HG03571 (cell line): ENCODE measurements at regions not wholly inside any gene's neighbourhood (a gene's known extent, or its start where the extent isn't known, plus 50 kb on each side); places are given as distances from the start of the nearest gene placed in this dataset.
"Not testable (repeated sequence)": the region's sequence is repeated elsewhere in the genome, so short reads cannot be mapped to it uniquely, and the experiment has no call there.

Experiments used
- ATAC-seq: cut with Tn5 transposase; IDR thresholded peaks from one replicate; pipeline ENCODE4 v1.9.1; 2021; ENCODE audit not compliant: unreplicated experiment

- ATAC-seq, result no peak
These were observed 205.0 kb downstream of the BMP4 start for GRCh38 chr14:53751650-53752049.

- ATAC-seq, result no peak
These were observed 207.9 kb downstream of the BMP4 start for GRCh38 chr14:53748691-53749090.

GRCh38 chr14:53744857-53745256 lies 211.8 kb downstream of the BMP4 start:
- ATAC-seq, result no peak

- ATAC-seq, result no peak
These were observed 213.3 kb downstream of the BMP4 start for GRCh38 chr14:53743371-53743770.

GRCh38 chr14:53742233-53742620 lies 214.4 kb downstream of the BMP4 start:
- ATAC-seq, result no peak

- ATAC-seq, result no peak
These were observed 215.0 kb downstream of the BMP4 start for GRCh38 chr14:53741479-53742232.

- ATAC-seq, result no peak
These were observed 216.1 kb downstream of the BMP4 start for GRCh38 chr14:53740570-53740969.

- ATAC-seq, result no peak
These were observed 220.7 kb downstream of the BMP4 start for GRCh38 chr14:53735916-53736315.

- no peak for ATAC-seq
These were observed 233.4 kb downstream of the BMP4 start for GRCh38 chr14:53723221-53723620.

GRCh38 chr14:53719536-53719935 lies 237.1 kb downstream of the BMP4 start:
- ATAC-seq, result no peak

- no peak for ATAC-seq
These were observed 240.0 kb downstream of the BMP4 start for GRCh38 chr14:53716578-53716977.

- no peak for ATAC-seq
These were observed 241.4 kb downstream of the BMP4 start for GRCh38 chr14:53715193-53715721.

- ATAC-seq, result no peak
These were observed 242.0 kb downstream of the BMP4 start for GRCh38 chr14:53714495-53715192.

- not testable (repeated sequence) for ATAC-seq
These were observed 243.7 kb downstream of the BMP4 start for GRCh38 chr14:53712901-53713300.

GRCh38 chr14:53711205-53711604 lies 245.4 kb downstream of the BMP4 start:
- ATAC-seq, result no peak

GRCh38 chr14:53710615-53711014 lies 246.0 kb downstream of the BMP4 start:
- no peak for ATAC-seq

GRCh38 chr14:53709381-53709780 lies 247.2 kb downstream of the BMP4 start:
- no peak for ATAC-seq

- no peak for ATAC-seq
These were observed 253.2 kb downstream of the BMP4 start for GRCh38 chr14:53703457-53703856.

- no peak for ATAC-seq
These were observed 255.3 kb downstream of the BMP4 start for GRCh38 chr14:53701108-53701875.

GRCh38 chr14:53696217-53696965 lies 260.2 kb downstream of the BMP4 start:
- ATAC-seq, result no peak

- ATAC-seq, result no peak
These were observed 260.9 kb downstream of the BMP4 start for GRCh38 chr14:53695692-53696214.
